HG03064 (cell line): ENCODE measurements at regions not wholly inside any gene's neighbourhood (a gene's known extent, or its start where the extent isn't known, plus 50 kb on each side); places are given as distances from the start of the nearest gene placed in this dataset.
"Not testable (repeated sequence)": the region's sequence is repeated elsewhere in the genome, so short reads cannot be mapped to it uniquely, and the experiment has no call there.

Experiments used
- ATAC-seq: cut with Tn5 transposase; IDR thresholded peaks from one replicate; pipeline ENCODE4 v1.9.1; 2021; ENCODE audit warnings: low read depth; ENCODE audit not compliant: unreplicated experiment

GRCh38 chr3:194028434-194029004, 107.4 kb upstream of the HES1 start:
- ATAC-seq: no peak

GRCh38 chr3:194029846-194030245, 106.1 kb upstream of the HES1 start:
- ATAC-seq: no peak

GRCh38 chr3:194030372-194030771, 105.6 kb upstream of the HES1 start:
- ATAC-seq: no peak

GRCh38 chr3:194031349-194031748, 104.6 kb upstream of the HES1 start:
- ATAC-seq: no peak

GRCh38 chr3:194031867-194032635, 103.9 kb upstream of the HES1 start:
- ATAC-seq: no peak

GRCh38 chr3:194032828-194033435, 103.0 kb upstream of the HES1 start:
- ATAC-seq: no peak

- ATAC-seq: no peak
These were observed 101.3 kb upstream of the HES1 start for GRCh38 chr3:194034346-194035336.

- ATAC-seq: no peak
These were observed 100.4 kb upstream of the HES1 start for GRCh38 chr3:194035406-194036138.

- ATAC-seq: no peak
These were observed 99.1 kb upstream of the HES1 start for GRCh38 chr3:194036842-194037241.

GRCh38 chr3:194038346-194038745, 97.6 kb upstream of the HES1 start:
- ATAC-seq: not testable (repeated sequence)

GRCh38 chr3:194038960-194039359, 97.0 kb upstream of the HES1 start:
- ATAC-seq: no peak

GRCh38 chr3:194040516-194041273, 95.3 kb upstream of the HES1 start:
- no peak for ATAC-seq

GRCh38 chr3:194042927-194043326, 93.0 kb upstream of the HES1 start:
- ATAC-seq: no peak

GRCh38 chr3:194043516-194043915, 92.4 kb upstream of the HES1 start:
- ATAC-seq: no peak

- ATAC-seq: peak; percentile 51
These were observed 90.7 kb upstream of the HES1 start for GRCh38 chr3:194045289-194045688.

- ATAC-seq: no peak
These were observed 90.0 kb upstream of the HES1 start for GRCh38 chr3:194045919-194046318.

- ATAC-seq: no peak
These were observed 89.4 kb upstream of the HES1 start for GRCh38 chr3:194046531-194046930.

GRCh38 chr3:194046995-194047645, 88.8 kb upstream of the HES1 start:
- no peak for ATAC-seq

GRCh38 chr3:194049394-194049793, 86.6 kb upstream of the HES1 start:
- no peak for ATAC-seq
